NCI-H69 (cell line): ENCODE measurements at regions not wholly inside any gene's neighbourhood (a gene's known extent, or its start where the extent isn't known, plus 50 kb on each side); places are given as distances from the start of the nearest gene placed in this dataset.
A peak's percentile ranks its signal among the peaks of the same experiment; 100 is the strongest.

ENCODE experiments used
- DNase-seq: peaks from one replicate; lab custom pipeline; 2025; lab: John Stamatoyannopoulos, UW

DNA sequence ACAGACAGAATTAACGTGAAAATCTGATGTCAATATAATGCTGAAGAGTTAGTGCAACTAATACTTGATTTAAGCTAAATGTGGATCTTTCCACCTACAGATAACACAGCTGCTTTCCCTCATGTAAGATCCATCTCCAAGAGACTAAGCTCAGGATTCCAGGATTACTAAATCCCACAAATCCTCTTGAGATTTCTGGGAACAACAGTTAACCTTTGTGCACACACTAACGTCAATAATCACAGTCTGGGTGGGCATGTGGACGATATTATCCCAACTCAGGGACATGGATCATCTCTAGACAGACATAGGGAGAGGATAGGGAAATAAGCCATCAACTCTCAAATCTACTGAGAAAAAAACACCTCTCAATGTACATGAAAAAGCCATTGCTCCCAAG, 432.6 kb downstream of the SATB2 start:
- no peak for DNase-seq

- no peak for DNase-seq
Observed at GRCh38 chr2:199024224-199024623, 433.5 kb downstream of the SATB2 start.

GRCh38 chr2:199019898-199020507, 437.7 kb downstream of the SATB2 start:
- DNase-seq: peak; percentile 69

GRCh38 chr2:199018826-199019225, 438.9 kb downstream of the SATB2 start:
- DNase-seq: no peak

DNA sequence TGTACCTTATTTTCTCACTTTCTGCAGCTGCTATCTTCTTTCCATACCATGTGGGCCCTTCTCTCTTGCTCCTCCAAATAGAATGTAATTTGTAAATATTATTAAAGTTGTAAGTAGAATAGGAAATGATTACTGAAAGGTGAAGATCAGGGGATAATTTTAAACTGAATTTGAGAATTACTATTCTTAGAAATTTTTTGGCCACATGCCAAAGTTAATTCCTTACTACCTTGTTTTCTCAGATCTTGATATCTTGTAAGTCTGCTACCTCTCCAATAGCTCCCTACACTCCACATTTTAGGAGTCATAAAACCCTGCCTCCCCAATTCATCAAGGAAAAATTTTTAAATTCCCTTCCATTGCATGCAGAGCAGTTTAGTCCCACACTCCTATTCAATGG, 442.7 kb downstream of the SATB2 start:
- DNase-seq: no peak

DNA sequence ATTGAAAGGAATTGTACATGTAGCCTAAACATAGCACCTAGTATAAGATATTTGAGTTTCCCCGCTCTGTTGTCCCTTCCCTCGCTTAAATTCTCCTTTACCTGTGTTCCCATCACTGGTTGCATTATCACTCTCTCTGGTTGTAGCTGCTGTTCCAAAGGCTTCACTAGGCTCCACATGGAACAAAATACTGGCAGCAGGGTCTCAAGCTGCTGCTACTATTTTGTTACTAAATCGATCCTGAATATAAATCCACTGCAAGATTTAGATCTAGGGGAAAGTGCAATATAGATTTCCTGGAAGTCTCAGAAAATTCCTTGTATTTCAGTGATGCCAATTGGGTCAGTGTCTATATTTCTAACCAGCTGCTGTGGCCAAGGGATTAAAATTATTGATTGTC, 443.5 kb downstream of the SATB2 start:
- no peak for DNase-seq

GRCh38 chr2:199011908-199012307, 445.8 kb downstream of the SATB2 start:
- DNase-seq: no peak

DNA sequence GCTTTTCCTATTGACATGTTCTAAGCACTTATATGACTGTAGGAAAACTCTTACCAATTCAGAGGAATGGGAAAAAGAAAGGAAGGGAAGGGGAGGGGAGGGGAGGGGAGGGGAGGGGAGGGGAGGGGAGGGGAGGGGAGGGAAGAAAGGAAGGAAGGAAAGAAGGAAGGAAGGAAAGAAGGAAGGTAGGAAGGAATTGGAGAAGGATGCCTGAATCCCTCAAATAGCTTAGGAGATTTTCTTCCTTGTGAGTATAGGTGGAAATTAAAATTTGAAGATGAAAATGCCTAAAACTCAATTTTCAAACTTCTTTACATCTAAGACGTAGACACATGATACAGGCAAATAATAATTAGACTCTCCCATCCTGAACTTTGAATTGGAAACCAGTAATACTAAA, 463.1 kb downstream of the SATB2 start:
- DNase-seq: no peak

GRCh38 chr2:198991431-198991830, 466.3 kb downstream of the SATB2 start:
- no peak for DNase-seq

GRCh38 chr2:198975779-198976178, 482.0 kb downstream of the SATB2 start:
- DNase-seq: no peak

DNA sequence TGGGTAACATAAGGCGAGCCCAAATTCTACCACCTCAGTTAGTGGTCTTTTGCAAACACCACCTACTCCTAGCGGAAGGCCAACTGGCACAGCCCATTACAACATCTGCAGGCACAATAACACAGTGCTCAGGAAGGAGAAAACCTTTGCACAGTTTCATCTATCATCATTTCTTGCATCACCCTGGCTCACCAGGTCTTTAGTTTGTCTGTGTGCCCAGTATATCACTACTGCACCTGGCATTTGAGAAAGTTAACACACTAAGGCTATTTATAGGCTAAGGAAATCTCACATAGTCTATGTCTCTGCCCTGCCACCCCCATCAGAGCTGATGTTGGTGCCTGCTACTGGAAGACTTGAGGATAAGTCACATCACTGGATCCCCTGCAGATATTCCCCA, 484.0 kb downstream of the SATB2 start:
- DNase-seq: no peak

- peak; percentile 1 for DNase-seq
Observed at GRCh38 chr2:198973181-198973580, 484.6 kb downstream of the SATB2 start.

- DNase-seq: peak; percentile 8
Observed at GRCh38 chr2:198968545-198968944, 489.2 kb downstream of the SATB2 start.

DNA sequence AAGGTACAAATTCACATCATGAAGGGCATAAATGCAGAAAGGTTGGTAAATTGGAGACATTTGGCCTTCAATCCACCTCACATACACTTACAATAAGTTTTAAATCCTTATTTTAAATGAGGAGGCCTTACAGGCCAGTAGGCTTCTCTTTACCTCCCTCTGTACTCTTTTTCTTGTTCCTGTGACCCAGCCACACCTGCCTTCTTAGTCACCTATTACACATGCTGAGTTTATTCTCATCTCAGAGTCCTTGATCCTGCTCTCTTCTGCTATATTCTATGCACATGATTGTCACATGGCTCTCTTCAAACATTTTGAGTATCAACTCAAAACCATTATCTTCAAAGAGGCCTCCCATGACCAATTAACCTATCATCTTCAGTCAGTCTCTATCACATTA, 491.5 kb downstream of the SATB2 start:
- DNase-seq: no peak

- DNase-seq: no peak
Observed at GRCh38 chr2:198961547-198961946, 496.2 kb downstream of the SATB2 start.

GRCh38 chr2:198957181-198957580, 500.6 kb downstream of the SATB2 start:
- no peak for DNase-seq

- no peak for DNase-seq
Observed at GRCh38 chr2:198953328-198953727, 504.4 kb downstream of the SATB2 start.

GRCh38 chr2:198950803-198951202, 506.9 kb downstream of the SATB2 start:
- DNase-seq: no peak

DNA sequence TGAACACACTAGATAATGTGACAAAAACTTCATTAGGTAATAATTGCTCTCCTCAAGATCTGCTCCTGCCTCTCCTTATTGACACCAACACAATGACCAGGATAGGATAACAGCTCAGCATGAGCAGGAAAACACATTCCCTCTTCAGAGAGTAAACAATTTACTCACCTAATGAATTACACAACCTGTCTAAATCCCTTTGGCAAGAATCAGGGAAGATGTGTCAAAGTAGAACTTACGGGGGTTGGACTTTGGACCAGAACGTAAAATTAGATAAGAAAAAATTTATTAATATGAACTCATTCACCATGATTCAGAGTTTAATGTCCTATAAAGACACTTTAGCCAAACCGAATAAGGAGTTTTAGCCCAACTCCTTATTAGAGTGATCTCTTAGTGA, 512.2 kb downstream of the SATB2 start:
- no peak for DNase-seq

- no peak for DNase-seq
Observed at GRCh38 chr2:198930170-198930569, 527.6 kb downstream of the SATB2 start.

DNA sequence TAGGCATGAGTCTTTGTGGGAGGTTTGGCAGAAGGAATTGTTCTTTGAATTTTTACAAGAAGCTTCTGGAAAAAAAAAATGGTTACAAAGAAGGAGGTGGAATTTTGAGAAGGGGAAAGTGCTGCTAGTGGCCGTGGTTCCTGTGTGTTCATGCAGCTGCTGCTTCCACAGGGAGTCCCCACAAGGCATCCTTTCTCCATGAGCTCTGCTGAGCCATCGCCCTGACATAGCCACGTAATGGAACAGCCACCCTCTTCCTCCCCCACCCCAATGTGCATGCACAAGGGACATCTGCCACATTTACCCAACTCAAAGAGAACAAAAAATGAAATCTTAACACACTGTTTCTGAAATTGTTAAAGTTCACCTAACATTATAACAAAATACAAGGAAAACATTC, 529.7 kb downstream of the SATB2 start:
- DNase-seq: no peak

DNA sequence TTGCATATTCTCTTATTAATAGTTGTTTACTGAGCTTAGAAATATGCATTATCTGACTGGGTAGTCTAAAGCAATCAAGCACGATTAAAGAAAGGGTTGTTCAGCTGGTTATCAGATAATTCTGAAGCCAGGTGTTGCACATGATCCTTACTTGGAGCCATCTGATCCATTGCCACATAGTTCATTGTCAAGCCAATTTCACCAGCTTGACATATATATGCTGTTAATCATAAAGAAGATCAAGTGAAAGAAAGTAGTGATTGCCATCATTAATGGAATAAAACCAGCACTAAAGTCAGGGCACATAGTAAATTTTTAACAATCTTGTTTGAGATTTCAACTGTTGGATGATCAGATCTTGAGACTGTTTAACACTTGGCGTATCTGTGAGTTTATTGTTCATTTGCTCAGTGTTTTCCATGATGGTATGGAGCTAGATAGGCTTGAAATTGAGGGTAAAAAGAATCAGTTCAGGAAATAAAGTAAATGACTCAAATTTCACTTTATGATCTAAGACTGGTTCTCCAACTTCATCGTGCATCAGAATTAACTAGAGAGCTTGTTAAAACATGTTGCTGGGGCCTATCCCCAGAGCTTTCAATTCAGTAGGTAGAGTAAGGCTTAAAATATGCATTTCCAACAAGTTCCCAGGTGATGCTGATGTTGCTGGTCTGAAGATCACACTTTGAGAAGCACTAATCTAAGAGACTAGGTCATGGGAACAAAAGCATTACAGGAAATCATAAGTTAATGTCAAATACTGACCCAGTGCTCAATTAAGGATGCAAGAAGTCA, 539.6 kb downstream of the SATB2 start:
- no peak for DNase-seq

- DNase-seq: no peak
Observed at GRCh38 chr2:198917275-198917674, 540.5 kb downstream of the SATB2 start.

GRCh38 chr2:198916548-198917080, 541.1 kb downstream of the SATB2 start:
- DNase-seq: peak; percentile 85
